ENCODE measurements at regions not wholly inside any gene's neighbourhood (a gene's known extent, or its start where the extent isn't known, plus 50 kb on each side); places are given as distances from the start of the nearest gene placed in this dataset.

DNA sequence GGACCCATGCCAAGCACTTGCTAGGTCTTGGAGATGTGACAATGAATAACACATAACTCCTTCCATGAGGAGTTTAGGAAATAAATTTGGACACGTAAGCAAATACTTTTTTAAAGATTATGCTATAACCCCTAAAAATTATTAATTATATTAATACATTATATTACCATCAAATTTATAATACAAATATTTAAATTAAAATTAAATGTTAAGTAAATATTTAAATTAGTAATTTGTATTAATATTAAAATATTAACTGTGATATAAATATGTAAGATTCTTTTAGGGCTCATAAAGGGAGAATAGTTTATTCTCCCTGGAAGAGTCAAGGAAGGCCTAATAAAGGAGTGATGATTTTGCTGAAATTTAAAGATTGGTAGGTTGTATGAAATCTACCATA, 121.1 kb downstream of the RAP2A start:
- no peak for TF ChIP-seq FOXM1 (IDR thresholded peaks at IDR 0.05; ENCODE audit: borderline replicate concordance)
- no peak for TF ChIP-seq SP1 (IDR thresholded peaks at IDR 0.05)
- TF ChIP-seq NFRKB (IDR thresholded peaks at IDR 0.05), result no peak
- TF ChIP-seq BHLHE40 (IDR thresholded peaks at IDR 0.05; ENCODE audit: borderline replicate concordance), result no peak
- TF ChIP-seq ELF4 (IDR thresholded peaks at IDR 0.05), result no peak
- no peak for TF ChIP-seq TARDBP (IDR thresholded peaks at IDR 0.05)
- TF ChIP-seq CTBP1 (IDR thresholded peaks at IDR 0.05; ENCODE audit: borderline replicate concordance), result no peak
- no peak for TF ChIP-seq LEF1 (IDR thresholded peaks at IDR 0.05; ENCODE audit: borderline replicate concordance)
- no peak for TF ChIP-seq ARNT (IDR thresholded peaks at IDR 0.05)
- TF ChIP-seq ZNF384 (IDR thresholded peaks at IDR 0.05), result no peak
- no peak for TF ChIP-seq SUZ12 (IDR thresholded peaks at IDR 0.05)
- TF ChIP-seq HDGF (IDR thresholded peaks at IDR 0.05; ENCODE audit: borderline replicate concordance), result no peak
- TF ChIP-seq, protein P1, sequence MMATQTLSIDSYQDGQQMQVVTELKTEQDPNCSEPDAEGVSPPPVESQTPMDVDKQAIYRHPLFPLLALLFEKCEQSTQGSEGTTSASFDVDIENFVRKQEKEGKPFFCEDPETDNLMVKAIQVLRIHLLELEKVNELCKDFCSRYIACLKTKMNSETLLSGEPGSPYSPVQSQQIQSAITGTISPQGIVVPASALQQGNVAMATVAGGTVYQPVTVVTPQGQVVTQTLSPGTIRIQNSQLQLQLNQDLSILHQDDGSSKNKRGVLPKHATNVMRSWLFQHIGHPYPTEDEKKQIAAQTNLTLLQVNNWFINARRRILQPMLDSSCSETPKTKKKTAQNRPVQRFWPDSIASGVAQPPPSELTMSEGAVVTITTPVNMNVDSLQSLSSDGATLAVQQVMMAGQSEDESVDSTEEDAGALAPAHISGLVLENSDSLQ (IDR thresholded peaks at IDR 0.05), result no peak
- no peak for TF ChIP-seq L3MBTL2 (conservative IDR thresholded peaks at IDR 0.05)
- no peak for TF ChIP-seq FOXK2 (IDR thresholded peaks at IDR 0.05)
- no peak for TF ChIP-seq FOXA1 (IDR thresholded peaks at IDR 0.05)
- CTCF ChIA-PET, result no interaction called here
- POLR2A ChIA-PET, result no interaction called here
- no peak for DNase-seq (ENCODE audit: extremely low spot score)

DNA sequence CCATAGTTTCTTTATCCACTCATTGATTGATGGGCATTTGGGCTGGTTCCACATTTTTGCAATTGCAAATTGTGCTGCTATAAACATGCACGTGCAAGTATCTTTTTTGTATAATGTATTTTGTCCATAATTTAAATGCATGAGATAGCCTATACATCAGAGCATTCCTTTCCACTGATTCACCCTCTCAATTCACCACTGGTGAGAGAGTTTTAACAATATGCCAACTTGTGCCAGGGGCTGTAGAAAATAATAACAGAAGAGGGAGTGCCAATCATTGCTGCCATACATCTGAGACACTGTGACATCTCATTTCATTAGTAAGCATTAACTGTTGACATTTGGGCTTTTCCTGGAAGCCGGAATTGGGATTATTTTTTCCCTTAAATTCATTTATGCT, 125.1 kb downstream of the RAP2A start:
- no peak for DNase-seq (ENCODE audit: extremely low spot score)
- POLR2A ChIA-PET, result no interaction called here
- TF ChIP-seq BHLHE40 (IDR thresholded peaks at IDR 0.05; ENCODE audit: borderline replicate concordance) (no peak), L3MBTL2 (conservative IDR thresholded peaks at IDR 0.05) (no peak), FOXM1 (IDR thresholded peaks at IDR 0.05; ENCODE audit: borderline replicate concordance) (no peak), ZNF384 (IDR thresholded peaks at IDR 0.05) (no peak), LEF1 (IDR thresholded peaks at IDR 0.05; ENCODE audit: borderline replicate concordance) (no peak), FOXA1 (IDR thresholded peaks at IDR 0.05) (no peak), ELF4 (IDR thresholded peaks at IDR 0.05) (no peak), ARNT (IDR thresholded peaks at IDR 0.05) (no peak), CTBP1 (IDR thresholded peaks at IDR 0.05; ENCODE audit: borderline replicate concordance) (no peak)
- TF ChIP-seq, protein P1 (IDR thresholded peaks at IDR 0.05), result no peak
- CTCF ChIA-PET, result no interaction called here

DNA sequence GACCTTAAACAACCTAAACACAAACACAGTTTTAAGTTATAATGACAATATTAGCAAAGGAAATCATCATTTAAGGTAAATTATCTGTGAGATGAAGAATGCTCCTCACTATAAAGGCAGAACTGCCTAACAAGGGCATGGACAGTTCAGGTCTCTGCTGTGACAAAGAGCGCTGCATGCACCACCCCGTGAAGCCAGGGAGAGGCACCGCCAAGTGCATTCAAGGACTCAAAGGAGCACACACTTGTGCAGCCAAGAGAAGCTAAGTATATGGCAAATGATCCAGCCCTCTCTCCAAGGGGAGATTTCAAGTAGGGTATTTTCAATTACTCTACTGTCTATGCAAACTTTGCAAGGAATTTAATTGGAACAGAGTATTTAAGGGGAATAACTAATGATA, 126.0 kb downstream of the RAP2A start:
- TF ChIP-seq SP1 (IDR thresholded peaks at IDR 0.05), result no peak
- no peak for TF ChIP-seq ELF4 (IDR thresholded peaks at IDR 0.05)
- TF ChIP-seq TARDBP (IDR thresholded peaks at IDR 0.05), result no peak
- TF ChIP-seq ARNT (IDR thresholded peaks at IDR 0.05), result no peak
- TF ChIP-seq NFRKB (IDR thresholded peaks at IDR 0.05), result no peak
- no peak for TF ChIP-seq SUZ12 (IDR thresholded peaks at IDR 0.05)
- TF ChIP-seq L3MBTL2 (conservative IDR thresholded peaks at IDR 0.05), result no peak
- TF ChIP-seq FOXK2 (IDR thresholded peaks at IDR 0.05), result no peak
- no peak for TF ChIP-seq HDGF (IDR thresholded peaks at IDR 0.05; ENCODE audit: borderline replicate concordance)
- no peak for TF ChIP-seq BHLHE40 (IDR thresholded peaks at IDR 0.05; ENCODE audit: borderline replicate concordance)
- no peak for TF ChIP-seq LEF1 (IDR thresholded peaks at IDR 0.05; ENCODE audit: borderline replicate concordance)
- TF ChIP-seq FOXA1 (IDR thresholded peaks at IDR 0.05), result no peak
- TF ChIP-seq CTBP1 (IDR thresholded peaks at IDR 0.05; ENCODE audit: borderline replicate concordance), result no peak
- TF ChIP-seq ZNF384 (IDR thresholded peaks at IDR 0.05), result no peak
- TF ChIP-seq, protein P1 (IDR thresholded peaks at IDR 0.05), result no peak
- no peak for TF ChIP-seq FOXM1 (IDR thresholded peaks at IDR 0.05; ENCODE audit: borderline replicate concordance)
- CTCF ChIA-PET, result no interaction called here
- no peak for DNase-seq (ENCODE audit: extremely low spot score)
- POLR2A ChIA-PET, result no interaction called here

DNA sequence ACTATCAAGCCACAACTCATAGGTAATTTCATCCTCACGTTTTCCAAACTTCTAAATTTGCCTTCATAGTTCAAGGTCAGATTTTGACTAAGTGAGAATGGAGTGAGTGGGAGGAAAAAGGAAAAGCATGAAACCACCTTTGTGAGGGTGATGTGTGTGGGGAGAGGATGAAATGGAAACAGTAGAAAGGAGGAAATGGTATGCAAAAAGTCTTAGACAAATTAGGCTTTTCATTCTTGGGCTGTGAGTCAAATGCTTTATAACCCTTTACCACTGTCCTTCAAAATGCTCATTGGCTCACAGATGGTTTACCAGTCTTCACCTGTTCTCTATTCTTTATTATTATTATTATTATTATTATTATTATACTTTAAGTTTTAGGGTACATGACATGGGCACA, 127.2 kb downstream of the RAP2A start:
- ChIA-PET CTCF (no interaction called here), POLR2A (no interaction called here)
- no peak for DNase-seq (ENCODE audit: extremely low spot score)
- no peak for TF ChIP-seq SP1 (IDR thresholded peaks at IDR 0.05)
- no peak for TF ChIP-seq ZNF384 (IDR thresholded peaks at IDR 0.05)
- no peak for TF ChIP-seq LEF1 (IDR thresholded peaks at IDR 0.05; ENCODE audit: borderline replicate concordance)
- no peak for TF ChIP-seq SUZ12 (IDR thresholded peaks at IDR 0.05)
- TF ChIP-seq FOXK2 (IDR thresholded peaks at IDR 0.05), result no peak
- TF ChIP-seq, protein P1 (IDR thresholded peaks at IDR 0.05), result no peak
- no peak for TF ChIP-seq ELF4 (IDR thresholded peaks at IDR 0.05)
- no peak for TF ChIP-seq FOXA1 (IDR thresholded peaks at IDR 0.05)
- no peak for TF ChIP-seq CTBP1 (IDR thresholded peaks at IDR 0.05; ENCODE audit: borderline replicate concordance)
- TF ChIP-seq L3MBTL2 (conservative IDR thresholded peaks at IDR 0.05), result no peak
- TF ChIP-seq FOXM1 (IDR thresholded peaks at IDR 0.05; ENCODE audit: borderline replicate concordance), result no peak
- no peak for TF ChIP-seq BHLHE40 (IDR thresholded peaks at IDR 0.05; ENCODE audit: borderline replicate concordance)
- no peak for TF ChIP-seq HDGF (IDR thresholded peaks at IDR 0.05; ENCODE audit: borderline replicate concordance)

DNA sequence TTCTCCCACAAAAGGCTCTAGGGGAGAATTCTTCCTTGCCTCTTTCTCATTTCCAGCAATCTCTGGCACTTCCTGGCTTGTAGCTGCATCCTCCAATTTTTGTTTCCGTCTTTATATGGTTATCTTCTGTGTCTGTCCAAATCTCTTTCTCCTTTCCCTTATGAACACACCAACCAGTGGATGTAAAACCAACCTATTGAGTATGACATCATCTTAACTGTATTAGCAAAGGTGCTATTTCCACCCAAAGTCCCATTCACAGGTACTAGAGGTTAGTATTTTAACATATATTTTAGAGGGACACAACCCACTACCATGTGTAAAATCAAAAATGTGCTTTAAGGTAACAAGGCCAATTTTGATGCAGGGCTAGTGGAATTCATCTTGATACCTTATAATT, 129.0 kb downstream of the RAP2A start:
- ChIA-PET POLR2A (no interaction called here), CTCF (no interaction called here)
- no peak for DNase-seq (ENCODE audit: extremely low spot score)
- TF ChIP-seq HDGF (IDR thresholded peaks at IDR 0.05; ENCODE audit: borderline replicate concordance) (no peak), TARDBP (IDR thresholded peaks at IDR 0.05) (no peak), BHLHE40 (IDR thresholded peaks at IDR 0.05; ENCODE audit: borderline replicate concordance) (no peak)

DNA sequence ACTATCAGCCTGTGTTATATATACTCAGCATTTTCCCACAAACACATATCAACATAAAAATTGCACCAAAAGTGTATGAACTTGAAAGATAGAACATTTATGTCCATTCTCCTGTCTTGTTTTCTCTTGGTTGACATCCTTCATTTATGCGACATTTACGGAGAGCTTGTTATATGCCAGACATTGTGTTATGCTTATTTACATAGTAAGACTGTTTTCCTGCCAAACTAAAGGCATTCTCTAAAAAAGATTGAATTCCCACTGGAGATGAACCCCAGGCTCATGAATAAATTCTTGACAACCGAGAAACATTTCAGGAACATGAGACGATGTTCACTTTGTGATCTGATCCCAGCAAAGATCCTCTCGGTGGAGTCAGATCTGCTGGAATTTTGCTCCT, 131.0 kb downstream of the RAP2A start:
- POLR2A ChIA-PET, result no interaction called here
- DNase-seq (ENCODE audit: extremely low spot score), result no peak
- CTCF ChIA-PET, result no interaction called here
- TF ChIP-seq NFRKB (IDR thresholded peaks at IDR 0.05) (no peak), TARDBP (IDR thresholded peaks at IDR 0.05) (no peak), HDGF (IDR thresholded peaks at IDR 0.05; ENCODE audit: borderline replicate concordance) (no peak), FOXM1 (IDR thresholded peaks at IDR 0.05; ENCODE audit: borderline replicate concordance) (no peak), FOXK2 (IDR thresholded peaks at IDR 0.05) (no peak)
- TF ChIP-seq, protein P1 (IDR thresholded peaks at IDR 0.05), result no peak
